Tibial nerve (tissue), 3 donors: ENCODE measurements at regions not wholly inside any gene's neighbourhood (a gene's known extent, or its start where the extent isn't known, plus 50 kb on each side); places are given as distances from the start of the nearest gene placed in this dataset.

ENCODE experiments used
- CTCF ChIP-seq, 5 experiments: fragments of 200-600 bp in 3 of 5; fragments of 450-650 bp in 2 of 5; sonication (generic) in 3 of 5; IDR thresholded peaks; one replicate each; pipeline ENCODE4 v1.5.1; 2016 to 2019; ENCODE audit warnings: antibody characterized with exemption in 5 of 5, mild to moderate bottlenecking in 3 of 5, moderate library complexity in 2 of 5
- POLR2A ChIP-seq, 2 donors: fragments of 450-650 bp; IDR thresholded peaks; one replicate each; pipeline ENCODE4 v1.6.1; 2017; ENCODE audit warnings: antibody characterized with exemption in 2 of 2, mild to moderate bottlenecking in 2 of 2, moderate library complexity in 2 of 2

DNA sequence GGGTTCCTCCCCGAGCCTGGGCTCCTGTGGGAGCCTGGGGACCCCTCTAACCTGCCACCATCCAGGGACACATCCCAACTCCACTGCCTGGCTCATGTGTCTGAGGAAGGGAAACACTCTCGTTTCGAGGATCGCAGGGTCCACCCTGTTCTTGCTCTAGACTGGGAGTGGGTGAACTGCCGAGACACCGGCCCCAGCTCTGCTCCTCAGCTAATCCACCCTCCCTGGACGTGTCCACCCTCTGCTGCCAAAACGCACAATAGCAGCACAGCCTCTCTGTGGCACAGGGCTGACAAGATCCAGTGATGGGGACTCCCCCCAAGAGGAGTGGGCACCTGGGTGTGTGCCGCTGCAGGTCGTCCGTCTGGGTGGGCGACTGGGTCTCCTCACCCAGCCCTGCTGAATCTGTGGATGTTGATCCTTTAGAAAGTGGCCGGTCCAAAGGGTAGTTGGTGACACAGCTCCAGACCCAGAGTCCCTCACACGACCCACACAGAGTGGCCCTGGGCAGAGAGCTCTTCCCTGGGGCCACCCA lies 65.2 kb upstream of the FAM20C start:
- TF ChIP-seq POLR2A (IDR thresholded peaks at IDR 0.05) (no peak), CTCF (IDR thresholded peaks at IDR 0.05) (no peak)
